ENCODE measurements at regions not wholly inside any gene's neighbourhood (a gene's known extent, or its start where the extent isn't known, plus 50 kb on each side); places are given as distances from the start of the nearest gene placed in this dataset.

- Histone ChIP-seq H3K4me1 (no peaks in the 10 kb centered on the region), H3K9me3 (no peaks in the 10 kb centered on the region), H3K27ac (no peak overlapping the region), H3K4me3 (no peak overlapping the region), H3K36me3 (no peaks in the 10 kb centered on the region), H3K27me3 (no peaks in the 10 kb centered on the region)
- TF ChIP-seq POLR2A (IDR thresholded peaks at IDR 0.05) (no peak), CTCF (IDR thresholded peaks at IDR 0.05 in 4 of 5, conservative IDR thresholded peaks at IDR 0.05 in 1 of 5) (no peak)
- ATAC-seq (no peak), DNase-seq (no peak)
- in situ Hi-C loops (cut with MboI; ENCODE audit: low sequenced_read_pairs in 4 of 4) (no loop called here), intact Hi-C loops (cut with DNase I; ENCODE audit: low total_unique reads) (no loop called here)
Measured at GRCh38 chr9:18236336-18236735, 237.6 kb upstream of the ADAMTSL1 start.

- intact Hi-C loops (cut with DNase I; ENCODE audit: low total_unique reads) (no loop called here), in situ Hi-C loops (cut with MboI; ENCODE audit: low sequenced_read_pairs in 4 of 4) (no loop called here)
- ATAC-seq: no peak
Measured at GRCh38 chr9:18237776-18238175, 236.2 kb upstream of the ADAMTSL1 start.

GRCh38 chr9:18238254-18238653 lies 235.7 kb upstream of the ADAMTSL1 start:
- no peak overlapping the region for H3K27ac ChIP-seq
- no peak for TF ChIP-seq POLR2A (IDR thresholded peaks at IDR 0.05)
- TF ChIP-seq CTCF (IDR thresholded peaks at IDR 0.05 in 4 of 5, conservative IDR thresholded peaks at IDR 0.05 in 1 of 5): no peak
- in situ Hi-C loops (cut with MboI; ENCODE audit: low sequenced_read_pairs in 4 of 4) (no loop called here), intact Hi-C loops (cut with DNase I; ENCODE audit: low total_unique reads) (no loop called here)
- no peak overlapping the region for H3K4me3 ChIP-seq
- ATAC-seq (no peak), DNase-seq (no peak)
- H3K36me3 ChIP-seq: no peaks in the 10 kb centered on the region
- H3K9me3 ChIP-seq: peaks cover 0 to 8% (median 0%) of the 10 kb centered on the region in 3 donors
- H3K4me1 ChIP-seq: no peaks in the 10 kb centered on the region
- no peaks in the 10 kb centered on the region for H3K27me3 ChIP-seq

More at GRCh38 chr9:18237776-18238175, 236.2 kb upstream of the ADAMTSL1 start:
- TF ChIP-seq CTCF (IDR thresholded peaks at IDR 0.05 in 4 of 5, conservative IDR thresholded peaks at IDR 0.05 in 1 of 5): no peak
- Histone ChIP-seq H3K9me3 (peaks cover 0 to 5% (median 0%) of the 10 kb centered on the region in 3 donors), H3K27ac (no peak overlapping the region), H3K4me1 (no peaks in the 10 kb centered on the region), H3K27me3 (no peaks in the 10 kb centered on the region), H3K36me3 (no peaks in the 10 kb centered on the region), H3K4me3 (no peak overlapping the region)
- DNase-seq: no peak

GRCh38 chr9:18238752-18239447 lies 235.1 kb upstream of the ADAMTSL1 start:
- no peaks in the 10 kb centered on the region for H3K4me1 ChIP-seq
- H3K9me3 ChIP-seq: peaks cover 0 to 8% (median 0%) of the 10 kb centered on the region in 3 donors
- H3K4me3 ChIP-seq: no peak overlapping the region
- in situ Hi-C loops (cut with MboI; ENCODE audit: low sequenced_read_pairs in 4 of 4) (no loop called here), intact Hi-C loops (cut with DNase I; ENCODE audit: low total_unique reads) (no loop called here)
- DNase-seq: no peak
- H3K27me3 ChIP-seq: no peaks in the 10 kb centered on the region
- no peak overlapping the region for H3K27ac ChIP-seq
- TF ChIP-seq CTCF (IDR thresholded peaks at IDR 0.05 in 4 of 5, conservative IDR thresholded peaks at IDR 0.05 in 1 of 5) (no peak), POLR2A (IDR thresholded peaks at IDR 0.05) (no peak)
- H3K36me3 ChIP-seq: no peaks in the 10 kb centered on the region
- no peak for ATAC-seq

GRCh38 chr9:18240213-18240612 lies 233.7 kb upstream of the ADAMTSL1 start:
- in situ Hi-C loops (cut with MboI; ENCODE audit: low sequenced_read_pairs in 4 of 4) (no loop called here), intact Hi-C loops (cut with DNase I; ENCODE audit: low total_unique reads) (no loop called here)
- TF ChIP-seq POLR2A (IDR thresholded peaks at IDR 0.05) (no peak), CTCF (IDR thresholded peaks at IDR 0.05 in 4 of 5, conservative IDR thresholded peaks at IDR 0.05 in 1 of 5) (no peak)
- Histone ChIP-seq H3K4me1 (no peaks in the 10 kb centered on the region), H3K27ac (no peak overlapping the region), H3K36me3 (no peaks in the 10 kb centered on the region), H3K4me3 (no peak overlapping the region), H3K9me3 (peaks cover 0 to 8% (median 0%) of the 10 kb centered on the region in 3 donors), H3K27me3 (no peaks in the 10 kb centered on the region)
- DNase-seq (no peak), ATAC-seq (no peak)
